ENCODE measurements at regions not wholly inside any gene's neighbourhood (a gene's known extent, or its start where the extent isn't known, plus 50 kb on each side); places are given as distances from the start of the nearest gene placed in this dataset.

- no peak for TF ChIP-seq CTCF (IDR thresholded peaks at IDR 0.05 in 8 of 11, conservative IDR thresholded peaks at IDR 0.05 in 3 of 11)
- no peak for TF ChIP-seq POLR2A (IDR thresholded peaks at IDR 0.05)
Measured at GRCh38 chr15:38061856-38062649, 127.6 kb downstream of the TMCO5A start.

Data from spleen (tissue), 7 donors.